Loucy (cell line): ENCODE measurements at regions not wholly inside any gene's neighbourhood (a gene's known extent, or its start where the extent isn't known, plus 50 kb on each side); places are given as distances from the start of the nearest gene placed in this dataset.

Experiments used
- H2AFZ ChIP-seq: fragments of 200-600 bp; sonication (generic); 2 replicates; pipeline ENCODE4 v1.6.0; 2016; ENCODE audit warnings: antibody characterized with exemption, mild to moderate bottlenecking, low read length, moderate library complexity
- H3F3A ChIP-seq: fragments of 200-600 bp; 2 replicates; pipeline ENCODE4 v1.6.0; 2016; ENCODE audit warnings: antibody characterized with exemption, low read depth, mild to moderate bottlenecking
- H3K27me3 ChIP-seq: fragments of 200-600 bp; sonication (generic); 2 replicates; pipeline ENCODE4 v1.6.1; 2014; ENCODE audit warnings: low read length, mild to moderate bottlenecking; ENCODE audit not compliant: insufficient read depth, poor library complexity, severe bottlenecking
- H3K36me3 ChIP-seq: fragments of 200-600 bp; sonication (generic); 2 replicates; pipeline ENCODE4 v1.6.1; 2016; ENCODE audit warnings: low read length; ENCODE audit not compliant: insufficient read depth
- H3K4me1 ChIP-seq: fragments of 200-600 bp; sonication (generic); 2 replicates; pipeline ENCODE4 v1.5.1; 2014; ENCODE audit warnings: low read length, mild to moderate bottlenecking; ENCODE audit not compliant: insufficient read depth, poor library complexity, severe bottlenecking
- H3K4me2 ChIP-seq: fragments of 200-600 bp; sonication (generic); 2 replicates; pipeline ENCODE4 v1.6.0; 2014; ENCODE audit warnings: antibody characterized with exemption, low read length, low read depth, mild to moderate bottlenecking; ENCODE audit not compliant: poor library complexity, severe bottlenecking
- H3K4me3 ChIP-seq: fragments of 200-600 bp; sonication (generic); 2 replicates; pipeline ENCODE4 v1.5.1; 2014; ENCODE audit warnings: low read length, mild to moderate bottlenecking, mixed read lengths; ENCODE audit not compliant: poor library complexity, severe bottlenecking
- H3K79me2 ChIP-seq: fragments of 200-600 bp; sonication (generic); 2 replicates; pipeline ENCODE4 v1.6.1; 2014; ENCODE audit warnings: low read length; ENCODE audit not compliant: insufficient read depth
- H3K9ac ChIP-seq: fragments of 200-600 bp; sonication (generic); 2 replicates; pipeline ENCODE4 v1.6.0; 2014; ENCODE audit warnings: mild to moderate bottlenecking, low read depth, low read length, moderate library complexity; ENCODE audit not compliant: poor library complexity, severe bottlenecking
- H3K9me2 ChIP-seq: fragments of 200-600 bp; sonication (generic); replicated peaks from 2 replicates; pipeline ENCODE4 v1.6.1; 2016; ENCODE audit warnings: low read depth, low read length, mixed read lengths
- H3K9me3 ChIP-seq: fragments of 200-600 bp; sonication (generic); 2 replicates; pipeline ENCODE4 v1.6.1; 2014; ENCODE audit warnings: mild to moderate bottlenecking, antibody characterized with exemption, low read length, low read depth; ENCODE audit not compliant: insufficient read depth
- H4K20me1 ChIP-seq: fragments of 200-600 bp; sonication (generic); 2 replicates; pipeline ENCODE4 v1.6.0; 2014; ENCODE audit warnings: antibody characterized with exemption, low read length, mild to moderate bottlenecking; ENCODE audit not compliant: insufficient read depth, poor library complexity, severe bottlenecking
- CTCF ChIP-seq: fragments of 200-600 bp; sonication (generic); conservative IDR thresholded peaks from 2 replicates; pipeline ENCODE4 v1.5.1; 2014; ENCODE audit warnings: mild to moderate bottlenecking, antibody characterized with exemption, low read length
- EZH2phosphoT487 ChIP-seq: fragments of 200-600 bp; IDR thresholded peaks from 2 replicates; pipeline ENCODE4 v1.6.1; 2018; ENCODE audit warnings: antibody characterized with exemption, mild to moderate bottlenecking, moderate library complexity, borderline replicate concordance

GRCh38 chrX:39645178-39645895 is 452.4 kb downstream of the BCOR start:
- H3K9ac ChIP-seq = no peak overlapping the region
- H3K79me2 ChIP-seq = no peaks in the 10 kb centered on the region

GRCh38 chrX:39648548-39649254 is 449.1 kb downstream of the BCOR start:
- Histone ChIP-seq H3K27me3 (no peaks in the 10 kb centered on the region), H3K4me1 (no peaks in the 10 kb centered on the region), H3K79me2 (no peaks in the 10 kb centered on the region), H3K4me3 (no peak overlapping the region), H3K9ac (no peak overlapping the region), H2AFZ (no peak overlapping the region), H4K20me1 (no peaks in the 10 kb centered on the region), H3K9me3 (no peaks in the 10 kb centered on the region), H3K9me2 (no peaks in the 10 kb centered on the region), H3F3A (no peaks in the 10 kb centered on the region), H3K4me2 (no peak overlapping the region), H3K36me3 (no peaks in the 10 kb centered on the region)
- TF ChIP-seq EZH2phosphoT487 (no peak), CTCF (no peak)

More at GRCh38 chrX:39645178-39645895, 452.4 kb downstream of the BCOR start:
- Histone ChIP-seq H3K36me3 (no peaks in the 10 kb centered on the region), H4K20me1 (no peaks in the 10 kb centered on the region), H3K4me3 (no peak overlapping the region), H3K9me3 (no peaks in the 10 kb centered on the region), H3K27me3 (no peaks in the 10 kb centered on the region), H2AFZ (no peak overlapping the region), H3K9me2 (no peaks in the 10 kb centered on the region), H3K4me2 (no peak overlapping the region), H3F3A (no peaks in the 10 kb centered on the region), H3K4me1 (no peaks in the 10 kb centered on the region)
- TF ChIP-seq CTCF (no peak), EZH2phosphoT487 (no peak)

GRCh38 chrX:39650768-39651347 is 446.9 kb downstream of the BCOR start:
- no peaks in the 10 kb centered on the region for H3K36me3 ChIP-seq
- H3K4me1 ChIP-seq = no peaks in the 10 kb centered on the region
- H3K79me2 ChIP-seq = no peaks in the 10 kb centered on the region
- H3K27me3 ChIP-seq = no peaks in the 10 kb centered on the region
- H3K9me2 ChIP-seq = no peaks in the 10 kb centered on the region
- H4K20me1 ChIP-seq = no peaks in the 10 kb centered on the region
- H3K9me3 ChIP-seq = no peaks in the 10 kb centered on the region
- no peaks in the 10 kb centered on the region for H3F3A ChIP-seq
- H2AFZ ChIP-seq = no peak overlapping the region
- H3K4me2 ChIP-seq = no peak overlapping the region
- TF ChIP-seq CTCF = no peak
- TF ChIP-seq EZH2phosphoT487 = no peak
- H3K4me3 ChIP-seq = no peak overlapping the region
- H3K9ac ChIP-seq = no peak overlapping the region
